ENCODE measurements at regions not wholly inside any gene's neighbourhood (a gene's known extent, or its start where the extent isn't known, plus 50 kb on each side); places are given as distances from the start of the nearest gene placed in this dataset.

DNA sequence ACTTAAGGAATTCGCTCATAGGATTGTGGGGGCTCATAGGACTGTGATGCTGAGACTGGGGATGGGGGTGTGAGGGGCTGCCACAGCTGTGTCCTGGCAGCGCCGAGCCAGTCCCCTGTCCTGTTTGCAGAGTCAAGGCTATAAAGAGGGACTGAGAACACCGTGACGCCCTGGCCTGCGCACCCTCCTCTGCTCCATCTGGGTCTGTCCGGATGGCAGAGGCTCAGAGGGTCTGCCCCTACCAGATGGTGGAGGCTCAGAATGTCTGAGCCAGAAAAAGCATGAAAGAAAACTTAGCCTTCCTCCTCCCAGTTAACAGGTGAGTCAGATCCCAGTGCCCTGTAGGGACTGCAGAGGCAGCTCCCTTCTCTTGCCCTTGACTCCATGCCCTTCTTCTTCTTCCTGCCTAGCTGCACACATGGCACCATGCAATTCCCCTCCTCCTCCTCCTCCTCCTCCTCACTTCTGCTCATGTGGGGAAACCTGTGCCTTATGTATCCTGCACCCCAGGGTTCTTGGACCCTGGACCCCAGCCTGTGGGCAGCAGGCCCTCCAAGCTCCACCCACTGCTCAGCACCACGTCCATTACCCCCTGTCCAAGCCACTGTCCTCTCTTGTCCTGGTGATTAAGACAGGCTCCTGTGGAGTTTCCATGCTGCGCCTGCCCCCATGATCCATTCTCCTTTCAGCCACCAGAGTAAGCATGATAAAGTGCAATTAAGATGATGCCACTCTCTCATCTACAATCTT is 410.0 kb upstream of the SULF2 start:
- no peak for DNase-seq

DNA sequence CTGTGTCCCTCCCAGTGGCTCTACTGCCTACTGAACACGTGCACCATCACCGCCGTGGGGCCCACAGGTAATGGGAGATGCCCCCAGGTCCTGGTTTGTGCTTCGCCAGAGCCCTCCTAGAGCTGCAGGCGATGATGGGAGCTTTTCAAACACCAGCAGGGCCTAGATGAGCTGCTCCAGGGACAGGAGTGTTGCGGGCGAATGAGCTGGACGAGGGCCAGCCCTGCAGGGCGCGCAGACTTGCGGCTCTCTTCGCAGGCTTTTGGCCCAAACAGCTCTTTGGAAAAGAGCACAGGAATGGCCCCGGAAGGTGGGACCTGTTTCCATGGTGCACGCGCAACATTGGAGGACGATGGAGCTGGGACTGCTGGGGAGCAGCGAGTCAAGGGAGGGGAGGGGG is 409.3 kb upstream of the SULF2 start:
- no peak for DNase-seq

- no peak for DNase-seq
Observed at GRCh38 chr20:48193627-48194425, 408.5 kb upstream of the SULF2 start.

DNA sequence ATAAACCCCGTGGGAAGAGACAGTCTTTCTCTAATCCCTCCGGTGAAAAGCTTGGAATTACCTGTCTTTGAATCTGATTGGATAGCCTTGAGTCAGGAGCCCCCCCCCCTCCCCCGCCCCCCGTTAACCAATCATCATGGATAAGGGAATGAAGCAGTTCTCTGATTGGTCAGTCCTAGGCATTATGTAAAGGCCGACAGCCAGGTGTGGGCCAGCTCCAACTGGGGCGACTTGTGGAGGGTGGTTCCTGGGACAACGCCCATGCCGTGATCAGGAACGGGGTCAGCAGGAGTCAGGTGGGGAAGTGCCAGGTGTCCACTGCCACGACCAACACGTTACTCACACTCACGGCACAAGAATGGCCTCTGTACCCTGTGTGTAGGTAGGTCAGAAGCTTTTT is 406.8 kb upstream of the SULF2 start:
- DNase-seq, result no peak

DNA sequence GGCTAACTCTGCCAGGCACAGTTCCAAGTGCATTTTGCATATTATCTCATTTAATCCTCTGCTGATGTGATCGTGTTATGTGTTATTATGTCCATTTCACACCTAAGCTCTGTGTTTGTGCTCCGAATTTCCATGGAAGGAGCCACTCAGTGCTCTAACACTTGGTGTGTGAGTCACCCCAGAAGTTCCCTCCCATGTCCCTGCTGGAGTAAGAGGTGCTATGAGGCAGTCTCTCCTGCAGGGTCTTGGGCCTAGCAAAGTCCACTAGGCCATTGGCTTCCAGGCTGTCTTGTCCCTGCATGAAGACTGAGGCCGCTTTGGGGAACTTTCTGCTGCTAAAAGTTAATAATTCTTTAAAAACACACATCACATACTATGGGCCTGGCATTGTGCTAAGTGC is 405.9 kb upstream of the SULF2 start:
- DNase-seq, result no peak

GRCh38 chr20:48190757-48191156 is 405.5 kb upstream of the SULF2 start:
- no peak for DNase-seq

DNA sequence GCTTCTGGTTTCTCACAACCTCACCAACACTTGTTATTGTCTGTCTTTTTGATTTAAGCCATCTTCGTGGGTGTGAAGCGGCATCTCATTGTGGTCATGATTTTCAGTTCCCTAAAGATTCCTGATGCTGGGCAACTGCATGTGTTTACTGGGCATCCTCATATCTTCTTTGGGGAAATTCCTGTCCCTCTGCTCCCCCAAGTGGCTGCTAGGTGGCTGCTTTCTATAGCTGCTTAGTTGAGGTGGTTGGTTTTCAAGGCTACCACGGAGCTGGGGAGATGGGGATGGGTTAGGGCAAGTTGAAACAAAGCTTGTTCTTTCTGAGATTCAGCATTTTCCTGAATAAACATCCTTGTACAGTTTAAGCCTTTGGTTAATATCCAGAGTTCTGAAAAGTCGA is 403.9 kb upstream of the SULF2 start:
- DNase-seq, result no peak

- DNase-seq, result no peak
Observed at GRCh38 chr20:48187851-48188250, 402.6 kb upstream of the SULF2 start.

GRCh38 chr20:48186915-48187314 is 401.6 kb upstream of the SULF2 start:
- no peak for DNase-seq

DNA sequence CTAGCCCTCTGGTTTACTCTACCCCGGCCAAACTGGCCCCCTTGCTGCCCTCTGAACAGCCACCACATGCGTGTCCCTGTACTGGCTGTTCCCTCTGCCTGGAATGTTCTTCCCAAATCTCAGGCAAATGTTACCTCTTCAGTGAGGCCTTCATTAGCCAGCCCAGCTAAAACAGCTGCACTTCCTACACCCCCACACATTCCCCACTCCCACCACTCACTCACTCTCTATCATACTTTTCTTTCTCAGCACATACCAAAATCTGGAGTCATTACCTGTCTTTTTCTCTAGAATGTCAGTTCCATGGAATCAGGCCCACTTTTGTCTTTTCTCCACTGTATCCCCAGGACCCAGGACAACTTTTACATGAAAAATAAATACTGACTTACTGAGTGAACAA is 401.2 kb upstream of the SULF2 start:
- no peak for DNase-seq

DNA sequence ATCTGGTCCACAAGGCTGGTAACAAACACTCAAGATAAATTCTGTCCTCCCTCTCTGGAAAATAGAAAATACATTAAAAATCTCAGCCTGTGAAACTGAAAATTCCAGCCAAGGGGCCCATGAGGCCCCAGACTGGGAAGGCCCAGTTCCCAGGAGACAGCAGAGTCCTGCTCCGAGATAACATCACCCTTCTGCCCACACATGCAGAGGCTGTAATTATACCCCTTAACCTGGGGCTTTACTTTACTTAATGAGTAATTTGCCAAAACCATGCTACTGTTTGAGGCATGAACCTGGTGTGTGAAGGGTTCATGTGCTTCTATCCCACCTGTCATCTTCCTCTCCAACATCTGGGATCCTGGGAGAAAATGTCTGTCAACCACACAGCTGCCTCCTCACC is 398.9 kb upstream of the SULF2 start:
- no peak for DNase-seq

DNA sequence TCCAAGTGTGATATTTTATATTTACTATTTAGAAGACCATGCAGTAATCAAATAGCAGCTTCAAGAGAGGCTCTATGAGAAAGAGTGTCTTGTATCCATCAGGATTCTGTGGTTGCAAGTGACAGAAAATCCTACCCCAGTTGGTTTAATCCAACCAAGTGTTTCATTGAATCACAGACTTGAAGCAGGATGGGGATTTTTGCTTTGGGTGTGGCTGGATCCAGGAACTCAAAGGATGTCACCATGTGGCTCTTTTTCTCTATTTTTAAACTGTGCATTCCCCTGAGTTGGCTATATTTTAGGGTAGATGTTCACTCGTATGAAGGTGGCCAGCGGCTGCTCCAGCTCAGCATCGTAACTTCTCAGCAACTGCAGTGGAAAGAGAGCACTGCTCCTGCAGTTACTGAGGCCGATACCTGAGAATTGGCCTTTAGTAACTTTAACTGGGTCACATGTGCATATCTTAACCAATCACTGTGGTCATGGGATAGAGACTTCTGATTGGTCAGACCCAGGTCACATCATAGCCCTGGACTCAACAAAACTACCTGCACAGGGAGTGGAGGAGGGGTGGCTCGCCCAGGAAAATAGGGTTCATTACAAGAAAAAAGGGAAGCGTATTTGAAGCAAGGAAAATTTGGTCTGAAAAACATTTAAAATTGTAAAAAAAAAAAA is 396.1 kb upstream of the SULF2 start:
- DNase-seq, result no peak

GRCh38 chr20:48180618-48181017 is 395.3 kb upstream of the SULF2 start:
- DNase-seq, result no peak

DNA sequence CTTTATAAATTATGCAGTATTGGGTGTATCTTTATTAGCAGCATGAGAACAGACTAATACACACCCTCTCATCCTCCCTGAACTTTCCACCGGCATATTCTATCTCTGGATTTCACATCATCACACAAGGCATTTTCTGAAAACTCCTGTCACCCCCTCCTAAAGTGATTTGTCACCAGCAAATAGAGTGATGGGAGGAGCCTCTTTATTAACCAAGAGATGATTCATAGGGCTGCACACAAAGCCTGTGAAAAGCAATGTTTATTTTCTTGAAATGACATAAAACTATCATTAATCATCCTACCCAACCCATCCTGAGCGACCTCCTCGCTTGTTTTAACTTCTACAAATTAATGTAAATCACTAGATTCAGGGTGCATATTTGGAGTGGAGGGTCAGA is 394.7 kb upstream of the SULF2 start:
- DNase-seq, result no peak

DNA sequence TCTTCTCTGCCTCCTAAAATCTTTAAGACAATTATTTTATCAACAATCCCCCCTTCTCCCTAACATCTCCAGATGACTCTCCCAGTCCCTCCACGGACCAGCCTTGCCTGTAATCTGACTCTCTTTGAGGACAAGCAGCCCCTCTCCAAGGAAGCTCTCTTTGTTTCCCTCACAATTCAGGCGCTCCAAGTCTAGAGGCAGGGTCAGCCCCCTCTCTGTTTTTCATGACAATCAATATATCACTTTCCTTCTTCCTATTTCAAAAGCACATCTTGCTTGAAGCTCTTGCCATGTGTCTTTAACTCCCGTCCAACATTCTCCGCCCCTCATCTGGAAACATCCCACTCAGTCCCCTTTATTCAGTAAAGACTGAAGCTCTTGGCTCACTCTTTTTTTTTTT is 393.4 kb upstream of the SULF2 start:
- no peak for DNase-seq

DNA sequence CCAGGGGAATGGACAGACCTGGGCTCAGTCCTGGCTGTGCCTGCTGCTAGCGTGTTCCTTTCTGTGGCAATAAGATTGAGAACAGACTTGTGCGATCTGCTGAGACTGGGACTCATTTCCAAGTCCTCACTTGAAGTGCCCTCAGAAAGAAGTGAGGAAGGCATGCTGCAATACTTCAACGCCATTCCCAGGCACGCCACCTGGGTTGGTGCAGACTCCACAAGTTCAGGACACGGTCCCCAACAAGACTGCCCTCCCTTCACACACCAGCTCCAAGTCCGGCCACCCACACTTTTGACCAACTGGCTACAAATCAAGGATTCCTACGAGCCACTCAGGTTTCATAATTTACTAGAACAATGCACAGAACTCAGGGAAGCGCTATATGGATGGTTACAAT is 391.8 kb upstream of the SULF2 start:
- no peak for DNase-seq

GRCh38 chr20:48176139-48176538 is 390.9 kb upstream of the SULF2 start:
- DNase-seq, result no peak

DNA sequence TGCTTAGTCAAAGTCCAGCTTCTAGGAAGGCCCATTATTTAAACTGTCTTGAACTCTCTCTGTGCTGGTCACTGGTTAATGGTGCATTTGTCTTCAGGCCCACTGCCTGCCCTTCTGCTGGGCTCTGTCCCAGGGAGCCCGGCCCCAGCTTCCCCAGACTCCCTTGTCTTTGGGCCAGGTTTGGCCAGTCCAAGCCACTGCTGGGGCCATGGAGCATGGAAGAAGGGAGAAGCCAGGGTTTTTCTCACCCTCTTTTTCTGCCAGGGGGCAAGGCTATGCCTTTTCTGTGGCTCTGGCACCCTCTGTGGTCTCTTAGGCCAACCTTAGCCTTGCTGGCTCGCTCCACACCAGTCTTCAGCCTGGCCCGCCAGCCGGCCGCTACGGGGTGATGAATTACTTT is 390.0 kb upstream of the SULF2 start:
- DNase-seq, result no peak

DNA sequence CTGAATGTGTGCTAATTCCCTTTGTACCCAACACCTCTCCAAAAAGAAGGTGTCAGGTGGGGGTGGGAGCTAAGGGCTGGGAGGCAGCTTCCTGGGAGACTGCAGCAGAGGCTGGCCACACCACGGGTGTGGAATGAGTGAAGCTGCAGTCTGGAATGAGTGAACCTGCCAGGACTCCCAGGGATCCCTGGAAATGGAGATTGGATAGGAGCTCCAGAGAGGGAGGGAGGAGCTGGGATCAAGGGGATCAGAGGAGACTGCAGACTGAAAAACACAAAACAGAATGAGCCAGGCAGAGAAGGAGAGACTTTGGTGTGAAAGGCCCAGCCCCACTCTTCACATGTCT is 387.0 kb upstream of the SULF2 start:
- no peak for DNase-seq

GRCh38 chr20:48171626-48172356 is 386.5 kb upstream of the SULF2 start:
- DNase-seq, result no peak

GRCh38 chr20:48171071-48171470 is 385.8 kb upstream of the SULF2 start:
- no peak for DNase-seq

DNA sequence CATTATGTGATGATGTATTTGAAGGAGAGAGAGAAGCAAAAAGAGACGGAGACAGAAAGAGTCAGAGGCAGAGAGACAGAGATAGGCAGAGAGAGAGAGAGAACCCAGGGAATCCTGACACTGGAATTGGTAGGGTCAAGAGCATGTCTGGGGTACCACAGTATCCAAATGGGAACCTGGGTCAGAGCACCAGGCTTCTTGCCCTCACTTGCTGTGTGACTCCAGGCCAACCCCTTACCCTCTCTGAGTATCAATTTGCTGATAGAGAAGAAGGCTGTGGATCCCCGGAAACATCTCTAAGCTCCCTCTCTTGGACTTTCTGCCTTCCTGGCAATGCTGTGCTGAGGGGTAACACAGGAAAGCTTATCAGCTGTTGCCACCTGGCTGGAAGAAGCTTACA is 385.3 kb upstream of the SULF2 start:
- DNase-seq, result no peak

- DNase-seq, result no peak
Observed at GRCh38 chr20:48169650-48170225, 384.5 kb upstream of the SULF2 start.
